NCI-H2107 treated with DMSO at 0.1 percent for 48 hours (cell line): ENCODE measurements at regions not wholly inside any gene's neighbourhood (a gene's known extent, or its start where the extent isn't known, plus 50 kb on each side); places are given as distances from the start of the nearest gene placed in this dataset.

Experiments used
- DNase-seq: peaks from one replicate; lab custom pipeline; 2025; ENCODE audit not compliant: unreplicated experiment; lab: John Stamatoyannopoulos, UW

DNA sequence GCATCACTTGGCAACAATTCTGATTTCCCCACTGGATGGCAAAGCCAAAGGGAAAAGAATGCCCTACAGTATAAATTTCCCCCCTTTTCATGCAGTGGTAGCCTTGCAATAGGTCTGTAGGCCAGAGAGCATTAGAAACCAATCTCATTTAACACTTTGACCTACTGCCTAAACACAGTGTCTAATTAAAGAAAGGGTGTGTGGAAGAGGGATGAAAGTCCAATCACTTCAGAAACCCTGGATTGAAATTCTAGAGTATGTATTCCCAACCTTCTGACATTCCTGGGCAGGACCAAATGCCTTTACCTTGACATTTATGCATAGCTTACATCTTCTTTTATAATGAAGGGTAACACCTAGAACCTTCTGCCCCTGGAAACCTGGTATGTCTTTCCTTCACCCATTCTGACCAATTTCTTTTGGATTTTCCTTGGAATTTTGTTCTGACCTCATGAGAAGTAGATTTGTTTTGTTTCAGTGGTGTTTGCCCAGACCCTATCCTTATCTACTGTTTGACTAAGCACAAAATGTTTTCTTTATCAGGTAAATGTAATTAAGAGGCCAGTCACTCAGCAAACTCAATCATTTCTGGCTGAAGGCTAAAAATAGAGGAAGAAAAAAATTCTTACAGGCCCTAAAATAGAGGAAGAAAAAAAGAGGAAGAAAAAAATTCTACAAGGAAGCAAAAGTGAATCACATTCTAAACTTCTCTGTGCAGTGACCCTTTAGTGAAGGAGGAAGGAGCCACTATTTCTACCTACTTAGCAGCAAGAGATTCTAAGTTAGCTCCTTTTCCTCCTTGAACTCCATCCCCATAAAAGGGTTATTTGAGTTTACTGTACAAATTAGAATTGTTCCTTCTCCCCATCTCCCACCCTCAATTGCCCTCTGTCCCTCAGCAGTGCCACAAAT lies 129.5 kb upstream of the DSCAM start:
- no peak for DNase-seq

DNA sequence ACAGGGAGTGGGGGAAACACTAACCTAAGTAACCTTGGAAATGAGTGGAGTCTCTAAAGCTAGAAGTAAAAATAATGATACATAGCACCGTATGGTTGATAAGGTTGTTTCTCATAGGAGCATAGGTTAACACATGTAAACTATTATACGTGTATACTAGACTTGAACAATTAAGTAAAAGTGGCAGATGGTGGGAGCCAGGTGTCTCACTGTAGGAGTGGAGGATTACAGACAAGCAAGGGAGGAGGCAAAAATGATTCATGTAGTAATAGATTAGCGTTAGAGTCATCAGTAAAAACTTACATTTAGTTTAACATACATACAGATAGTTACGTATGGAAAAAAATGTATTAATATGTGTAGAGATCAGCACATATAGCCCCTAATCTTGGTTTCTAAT lies 138.4 kb upstream of the DSCAM start:
- DNase-seq: no peak

DNA sequence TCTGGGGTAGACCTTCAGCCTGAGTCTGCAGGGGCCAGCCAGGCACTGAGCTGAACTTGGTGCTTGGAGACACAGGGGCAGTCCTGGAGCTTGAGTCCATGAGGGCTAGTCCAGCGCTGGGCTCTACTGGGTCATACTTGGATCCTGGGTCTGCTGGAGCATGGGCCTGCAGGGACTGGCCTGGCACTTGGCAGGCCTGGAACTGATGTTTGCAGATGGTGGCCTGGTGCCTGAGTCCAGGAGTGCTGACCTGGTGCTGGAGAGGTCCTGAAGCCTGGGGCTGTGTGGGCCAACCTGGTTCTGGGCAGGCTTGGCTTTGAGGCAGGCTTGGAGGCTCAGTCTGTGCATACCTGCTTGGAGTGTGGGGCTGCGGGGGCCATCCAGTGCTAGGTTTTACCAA lies 143.4 kb upstream of the DSCAM start:
- no peak for DNase-seq

DNA sequence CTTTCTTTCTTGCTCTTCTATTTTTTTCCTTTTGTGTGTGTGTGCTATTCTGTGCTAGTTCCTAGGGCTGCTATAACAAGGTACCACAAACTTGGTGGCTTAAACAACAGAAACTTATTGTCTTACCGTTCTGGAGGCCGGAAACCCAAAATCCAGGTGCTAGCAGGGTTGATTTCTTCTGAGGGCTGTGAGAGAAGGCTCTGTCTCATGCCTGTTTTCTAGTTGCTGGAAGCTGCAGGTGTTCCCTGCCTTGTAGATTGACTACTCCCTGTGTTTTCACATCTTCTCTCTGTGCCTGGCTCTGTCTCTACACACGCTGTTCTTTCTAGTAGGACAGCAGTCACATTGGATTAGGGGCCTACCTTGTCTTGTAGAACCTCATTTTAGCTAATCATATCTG lies 150.9 kb upstream of the DSCAM start:
- no peak for DNase-seq

DNA sequence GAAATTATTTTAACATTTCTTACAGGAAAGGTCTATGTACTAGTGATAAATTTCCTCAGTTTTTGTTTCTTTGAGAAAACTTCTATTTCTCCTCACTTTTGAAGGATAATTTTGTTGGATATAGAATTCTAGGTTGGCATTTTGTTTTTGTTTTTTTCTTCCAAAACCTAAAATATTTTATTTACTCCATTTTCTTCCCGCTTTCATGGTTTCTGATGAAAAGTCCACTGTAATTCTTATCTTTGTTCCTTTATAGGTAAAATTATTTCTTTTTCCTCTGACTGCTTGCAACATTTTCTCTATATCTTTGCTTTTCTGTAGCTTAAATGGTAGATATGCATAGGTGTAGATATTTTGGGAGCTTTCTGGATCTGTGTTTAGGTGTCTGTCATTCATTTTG lies 153.9 kb upstream of the DSCAM start:
- DNase-seq: no peak

DNA sequence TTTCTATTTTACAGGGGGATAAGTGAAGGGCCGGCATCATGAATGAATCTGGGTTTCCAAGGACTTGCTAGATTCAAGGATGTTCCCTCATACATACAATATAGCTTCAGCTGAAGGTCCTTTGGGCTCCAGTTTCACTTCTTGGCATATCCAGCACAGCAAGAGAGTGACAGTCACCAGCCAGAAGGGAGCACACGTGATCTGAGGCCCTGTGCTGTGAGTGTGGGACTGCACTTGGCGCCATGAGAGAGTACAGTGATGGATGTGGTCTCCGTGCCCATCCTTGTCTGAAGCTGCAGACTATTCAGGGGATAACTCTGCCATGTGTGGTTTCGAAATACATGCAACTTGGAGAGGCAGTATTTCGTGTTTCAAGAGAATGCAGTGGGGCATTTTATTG lies 159.7 kb upstream of the DSCAM start:
- DNase-seq: no peak

DNA sequence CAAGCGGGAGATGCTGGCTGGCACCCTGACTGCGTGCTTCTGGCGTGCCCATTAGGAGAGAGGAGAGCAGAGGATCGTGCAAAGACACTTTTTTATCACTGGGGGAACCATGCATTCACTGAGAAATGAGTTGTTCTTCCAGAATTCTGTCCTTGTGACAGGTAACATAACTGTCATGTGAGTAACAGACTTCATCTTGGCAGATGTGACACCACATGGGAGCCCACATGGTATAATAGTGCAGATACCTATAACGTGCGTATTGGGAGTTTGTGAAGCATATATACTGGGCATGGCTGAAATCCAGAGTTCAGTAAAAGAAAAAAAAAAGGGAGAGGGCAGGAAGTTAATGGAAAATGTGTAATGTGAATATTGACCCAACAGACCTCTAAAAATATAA lies 159.6 kb upstream of the BACE2 start:
- no peak for DNase-seq

DNA sequence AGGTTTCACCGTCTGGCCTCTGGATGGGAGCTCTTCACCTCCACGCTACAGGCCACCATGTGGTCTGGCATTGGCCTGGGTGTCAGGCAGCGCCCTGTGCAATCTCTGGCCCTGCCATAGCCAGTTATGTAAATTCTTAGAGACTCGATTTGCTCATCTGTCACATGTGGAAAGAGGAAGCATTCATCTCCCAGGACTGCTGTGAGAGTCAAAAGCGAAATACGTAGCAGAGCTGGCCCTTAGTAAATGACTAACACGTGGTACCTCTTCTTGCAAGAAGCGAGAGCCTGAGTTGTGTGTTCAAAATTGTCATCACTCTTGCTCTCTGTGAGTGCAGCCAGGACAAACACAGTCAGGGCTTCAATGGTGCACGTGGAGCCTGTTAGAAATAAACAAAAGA lies 159.0 kb upstream of the BACE2 start:
- DNase-seq: no peak

DNA sequence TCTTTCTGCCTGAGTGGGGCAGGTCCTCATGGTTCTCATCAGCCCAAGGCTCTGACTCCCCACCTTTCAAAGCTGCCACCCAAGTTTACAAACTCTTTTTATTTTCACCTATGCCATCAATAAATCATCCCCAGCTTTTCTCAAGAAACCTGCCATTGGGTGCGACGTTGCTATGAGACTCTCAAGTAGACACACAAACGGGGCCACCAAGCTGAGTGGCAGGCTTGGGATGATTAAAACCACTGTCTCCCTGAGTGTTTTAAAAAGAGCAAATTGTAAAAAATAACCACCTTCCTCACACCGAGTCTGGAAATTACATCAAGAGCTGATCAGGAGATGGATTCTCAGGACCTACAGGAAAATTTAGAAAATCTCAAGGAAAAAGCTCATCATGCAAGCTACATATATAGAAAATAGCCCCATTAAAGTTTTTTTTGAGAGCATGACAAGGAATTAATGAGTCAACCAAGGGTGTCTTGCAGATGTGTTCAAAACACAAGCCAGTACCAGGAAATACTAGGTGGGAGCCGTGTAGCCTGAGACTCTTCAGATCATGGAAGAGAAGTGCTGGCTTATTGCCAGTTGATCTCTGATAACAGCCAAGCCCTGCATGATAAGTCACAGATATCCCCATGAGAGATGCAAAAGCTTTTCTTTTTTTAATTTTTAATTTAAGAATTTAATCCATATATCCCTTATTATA lies 158.4 kb upstream of the BACE2 start:
- peak; percentile 84 for DNase-seq

DNA sequence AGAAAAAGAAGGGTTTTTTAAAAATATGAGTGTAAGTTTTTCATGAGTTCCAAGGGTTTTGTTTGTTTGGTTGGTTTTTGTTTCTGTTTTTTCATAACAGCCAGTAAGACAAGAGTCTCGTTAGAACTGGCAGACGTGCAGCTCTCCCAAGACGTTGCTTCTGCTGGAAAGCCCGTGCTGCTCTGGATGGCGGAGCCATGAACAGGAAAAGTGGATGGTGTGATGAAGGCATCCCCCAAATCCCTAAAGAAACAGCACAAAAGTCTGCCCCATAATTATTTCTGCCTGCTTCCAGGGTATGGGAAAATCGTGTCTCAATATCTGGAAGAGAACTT lies 157.9 kb upstream of the BACE2 start:
- no peak for DNase-seq

DNA sequence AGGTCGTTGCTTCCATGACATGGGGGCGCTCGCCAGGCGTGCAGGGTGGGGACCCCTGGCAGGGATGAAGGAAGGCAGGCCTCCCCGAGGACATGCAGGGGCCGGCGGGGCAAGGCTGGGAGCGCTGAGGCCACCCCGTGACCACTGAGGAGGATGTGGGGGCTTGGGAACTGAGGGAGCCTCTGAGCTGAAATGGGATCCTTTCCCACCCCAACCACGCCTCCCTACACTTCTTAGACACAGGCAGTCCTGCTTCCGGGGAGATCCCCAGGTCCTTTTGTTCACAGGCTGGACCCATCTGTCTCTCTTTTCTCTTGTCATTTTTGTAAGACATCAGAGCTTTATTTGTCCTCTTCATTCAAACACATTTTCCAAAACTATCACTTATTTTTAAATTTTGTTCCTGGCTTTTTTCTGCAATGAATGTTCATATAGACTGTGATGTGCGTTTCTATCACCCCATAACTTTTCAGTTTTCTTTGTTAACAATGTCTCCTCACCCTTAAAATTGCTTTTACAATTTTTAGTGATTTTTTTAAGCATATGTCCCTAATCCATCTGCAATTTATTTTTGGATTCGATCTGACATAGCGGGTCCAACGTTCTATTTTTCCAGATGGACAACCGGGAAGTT lies 156.7 kb upstream of the BACE2 start:
- DNase-seq: no peak

DNA sequence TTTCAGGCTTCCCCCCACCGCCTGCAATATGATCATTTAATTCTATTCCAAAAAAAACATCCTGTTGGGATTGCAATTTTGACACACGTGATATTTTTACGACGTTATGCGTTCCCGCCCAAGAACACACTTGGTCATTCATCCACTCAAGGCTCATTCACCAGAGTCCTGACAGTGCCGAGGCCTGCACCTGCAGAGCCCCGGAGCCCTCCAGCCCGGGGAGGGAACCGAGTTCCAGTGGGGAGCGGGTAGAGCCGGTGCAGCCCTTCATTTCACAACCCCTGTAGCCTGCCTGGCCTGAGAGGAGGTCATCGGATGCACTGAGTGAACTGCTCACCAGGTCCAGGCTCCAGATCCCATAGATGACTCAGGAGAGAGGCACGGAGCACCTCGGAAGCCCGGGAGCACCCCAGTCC lies 156.0 kb upstream of the BACE2 start:
- no peak for DNase-seq

DNA sequence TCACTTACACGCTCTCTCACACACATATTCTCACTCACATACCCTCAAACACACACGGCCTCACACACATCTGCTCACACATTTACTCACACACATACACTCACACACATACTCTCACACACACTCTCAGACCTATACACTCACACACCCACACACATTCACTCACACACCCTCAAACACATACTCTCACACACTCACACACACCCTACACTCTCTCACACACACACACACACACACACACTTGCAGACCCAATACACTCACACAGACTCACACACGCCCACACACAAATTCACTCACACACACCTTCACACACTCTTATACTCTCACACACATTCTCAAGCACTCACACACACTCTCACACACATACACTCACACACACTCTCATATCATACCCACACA lies 155.5 kb upstream of the BACE2 start:
- DNase-seq: no peak

DNA sequence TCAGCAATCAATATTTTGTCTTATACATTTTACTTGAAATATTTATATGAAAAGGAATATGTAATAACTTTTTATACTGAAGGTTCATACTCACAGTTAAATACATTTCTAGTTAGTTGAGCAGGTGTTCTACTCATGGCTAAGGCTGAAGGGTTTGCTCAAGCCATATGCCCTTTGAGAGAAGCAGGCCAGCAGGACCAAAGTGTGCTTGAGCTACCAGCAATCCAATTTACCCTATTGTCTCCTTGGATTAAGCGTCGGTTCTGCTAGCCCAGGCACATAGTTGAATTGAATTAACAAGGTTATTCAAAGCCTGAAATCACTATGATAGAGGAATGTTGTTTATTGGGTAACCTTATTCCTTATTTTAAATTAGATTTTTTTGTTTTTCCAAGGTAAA lies 151.5 kb upstream of the BACE2 start:
- peak; percentile 31 for DNase-seq

DNA sequence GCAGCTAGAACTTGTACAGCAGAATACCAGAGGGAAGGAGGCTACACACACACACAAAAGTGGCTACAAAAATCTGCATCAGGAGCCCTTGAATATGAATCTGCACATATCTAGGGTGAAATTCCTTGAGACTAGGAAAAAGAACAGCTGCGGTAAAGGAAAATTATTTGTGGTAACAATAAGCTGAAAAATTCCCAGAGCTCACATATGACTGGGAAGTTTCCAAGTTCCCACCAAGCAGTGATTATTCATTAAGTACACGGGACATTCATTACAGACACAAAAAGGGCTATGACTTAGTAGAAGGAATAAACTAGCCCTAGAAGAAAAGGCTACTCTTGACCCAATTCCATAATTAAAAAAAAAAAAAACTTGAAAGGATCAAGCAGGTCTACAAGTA lies 149.5 kb upstream of the BACE2 start:
- DNase-seq: no peak

DNA sequence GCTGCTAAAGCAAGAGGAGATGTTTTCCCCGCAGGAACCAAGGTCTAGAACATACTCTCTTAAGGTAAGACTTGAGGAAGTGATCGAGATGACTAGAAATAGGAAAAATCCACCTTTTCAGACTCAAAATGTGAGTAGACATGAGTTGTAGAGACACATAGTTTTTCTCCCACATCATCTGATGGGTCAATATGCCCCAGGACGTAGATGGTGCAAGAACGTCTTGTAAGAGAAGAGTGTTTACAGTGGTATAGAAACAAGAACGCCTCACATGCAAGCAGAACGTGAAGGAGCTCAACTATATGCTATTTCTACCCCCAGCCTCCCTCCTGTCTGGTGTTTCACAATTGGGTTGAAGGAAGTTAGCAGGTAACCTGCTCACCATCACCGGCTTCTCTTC lies 144.0 kb upstream of the BACE2 start:
- DNase-seq: no peak

DNA sequence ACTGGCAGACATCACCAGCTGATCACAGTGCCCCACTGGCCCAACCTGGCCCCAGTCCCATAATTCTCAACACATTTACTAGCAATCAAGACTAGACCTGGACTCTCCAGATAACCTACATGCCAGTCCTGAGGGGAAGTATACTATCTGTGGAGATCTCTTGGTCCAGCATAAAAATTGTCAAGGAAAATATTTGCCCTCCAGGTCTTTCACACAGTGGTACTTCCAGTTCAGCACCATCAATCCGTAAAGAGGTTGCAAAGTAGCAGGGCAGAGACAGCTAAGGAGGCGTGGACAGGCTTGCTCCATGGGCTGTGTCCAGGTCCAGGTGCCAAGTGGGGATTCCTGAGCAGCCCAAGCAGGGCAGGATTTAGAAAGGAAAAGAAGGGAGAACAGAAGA lies 143.6 kb upstream of the BACE2 start:
- no peak for DNase-seq

DNA sequence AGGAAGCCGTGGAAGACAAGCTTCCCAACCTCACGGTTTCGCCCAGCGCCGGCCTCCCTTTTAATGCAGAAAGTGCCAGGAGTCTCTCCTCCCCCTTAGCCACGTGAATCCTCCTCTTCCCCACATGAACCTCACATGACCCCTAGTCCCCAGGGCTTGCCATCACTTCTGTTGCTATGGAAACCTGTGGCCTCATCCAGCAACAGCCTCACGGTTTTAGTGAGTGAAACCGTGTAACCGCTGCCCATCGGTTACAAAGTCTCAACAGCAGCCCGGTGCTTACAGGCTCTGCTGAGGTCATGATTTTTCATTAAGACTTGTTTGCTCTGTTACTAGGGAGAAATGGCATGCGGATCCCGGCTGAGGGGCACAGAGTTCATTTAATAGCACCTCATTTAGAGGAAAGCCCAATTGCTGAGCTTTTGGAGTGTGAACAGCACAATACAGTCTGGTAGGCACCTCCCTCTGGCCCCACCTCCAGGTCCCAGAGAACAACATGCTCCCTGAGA lies 143.2 kb upstream of the BACE2 start:
- DNase-seq: no peak

DNA sequence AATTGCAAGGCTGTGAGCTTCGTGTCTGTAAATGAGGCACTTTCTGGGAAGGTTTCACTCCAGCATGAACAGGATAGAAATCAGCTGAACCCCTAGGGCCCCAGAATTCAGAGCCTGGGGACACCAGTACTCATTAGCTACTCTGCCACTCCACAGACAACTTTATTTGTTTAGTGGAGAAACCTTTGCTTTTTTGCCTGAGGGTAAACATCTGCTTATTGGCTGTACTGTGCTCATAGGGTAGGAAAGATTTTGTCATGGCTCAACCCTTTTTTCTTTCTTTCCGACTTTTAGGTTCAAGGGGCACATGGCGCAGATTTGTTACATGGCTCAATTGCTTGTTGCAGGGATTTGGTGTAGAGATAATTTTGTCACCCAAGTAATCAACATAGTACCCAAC lies 138.4 kb upstream of the BACE2 start:
- no peak for DNase-seq

DNA sequence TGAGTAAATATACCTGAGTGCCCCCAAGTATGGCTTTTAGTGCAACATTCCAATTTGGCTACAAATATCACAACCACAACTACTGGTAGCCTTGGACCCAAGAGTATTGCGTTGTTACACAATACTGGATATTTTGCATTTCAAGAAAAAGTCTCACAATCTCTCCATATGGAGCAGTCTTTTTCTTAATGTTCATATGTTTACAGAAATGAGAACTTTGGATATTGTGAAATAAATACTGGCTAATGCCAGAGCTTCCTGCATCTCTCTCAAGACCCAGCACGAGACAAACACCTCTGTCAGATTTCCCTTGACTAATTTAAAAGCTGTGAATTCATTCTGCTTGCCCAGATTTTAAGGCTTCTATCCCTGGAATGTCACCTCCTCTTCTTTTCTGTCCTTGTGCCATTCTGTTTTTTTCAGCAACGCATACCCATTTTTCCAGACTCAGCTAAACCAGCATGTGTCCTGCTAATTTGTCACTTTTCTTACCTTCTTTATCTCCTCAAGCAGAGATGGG lies 136.2 kb upstream of the BACE2 start:
- DNase-seq: no peak

DNA sequence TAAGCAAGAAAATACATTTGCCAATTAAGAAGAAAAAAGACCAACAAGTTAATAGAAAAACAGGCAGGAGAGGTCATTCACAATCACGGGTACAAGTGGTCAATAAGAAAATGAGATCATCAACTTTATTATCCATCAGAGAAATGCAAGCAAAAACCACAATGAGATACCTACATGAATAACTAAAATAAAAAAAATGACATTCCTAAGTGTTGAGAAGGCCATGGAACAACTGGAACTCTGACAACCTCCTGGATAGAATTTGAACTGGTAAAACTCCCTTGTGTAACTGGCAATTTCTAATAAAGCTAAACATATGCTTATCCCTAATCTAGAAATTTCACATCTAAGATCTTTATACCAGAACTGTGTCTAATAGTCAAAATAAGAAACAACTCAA lies 135.4 kb upstream of the BACE2 start:
- no peak for DNase-seq

DNA sequence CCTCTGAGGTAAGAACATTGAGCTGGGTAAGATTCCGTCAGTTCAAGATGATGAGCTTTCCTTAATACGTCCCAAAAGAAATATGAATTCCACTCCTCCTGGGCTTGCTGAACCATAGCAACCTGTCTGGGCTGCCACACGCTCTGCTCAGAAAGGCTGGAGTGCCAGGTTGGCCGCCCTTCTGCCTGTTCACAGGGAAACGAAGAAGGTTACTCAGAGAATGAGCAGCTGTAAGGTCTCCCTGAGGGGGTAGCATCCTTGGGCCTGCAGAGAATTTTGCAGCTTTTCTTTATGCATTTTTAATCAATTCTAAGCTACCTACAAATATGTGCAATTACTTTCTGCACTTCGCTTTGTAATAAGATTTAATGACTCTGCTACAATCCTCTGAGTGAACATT lies 130.7 kb upstream of the BACE2 start:
- no peak for DNase-seq
